DND-41 (cell line): ENCODE measurements at regions not wholly inside any gene's neighbourhood (a gene's known extent, or its start where the extent isn't known, plus 50 kb on each side); places are given as distances from the start of the nearest gene placed in this dataset.
"Not testable (repeated sequence)": the region's sequence is repeated elsewhere in the genome, so short reads cannot be mapped to it uniquely, and the experiment has no call there.

Experiments
- ATAC-seq: fragments of 200-7000 bp; cut with Tn5 transposase; 3 replicates; pipeline ENCODE4 v1.9.1; 2021; ENCODE audit warnings: low read depth; ENCODE audit not compliant: insufficient read depth
- DNase-seq: peaks from one replicate; pipeline ENCODE4 v3.0.0-alpha.2; 2020
- H2AFZ ChIP-seq: 2 replicates; pipeline ENCODE4 v1.6.0; 2012; ENCODE audit warnings: low read depth, low read length
- H3K27ac ChIP-seq: 2 replicates; pipeline ENCODE4 v1.5.1; 2012; ENCODE audit warnings: low read length, inconsistent platforms
- H3K27me3 ChIP-seq: fragments of 200-600 bp; sonication (generic); 2 replicates; pipeline ENCODE4 v1.6.0; 2012; ENCODE audit warnings: low read length, mild to moderate bottlenecking, inconsistent platforms; ENCODE audit not compliant: insufficient read depth, poor library complexity
- H3K36me3 ChIP-seq: 2 replicates; pipeline ENCODE4 v1.5.1; 2012; ENCODE audit warnings: low read length, inconsistent platforms; ENCODE audit not compliant: insufficient read depth
- H3K4me1 ChIP-seq: 2 replicates; pipeline ENCODE4 v1.5.1; 2012; ENCODE audit warnings: mild to moderate bottlenecking, low read length; ENCODE audit not compliant: insufficient read depth
- H3K4me2 ChIP-seq: 2 replicates; pipeline ENCODE4 v1.6.0; 2012; ENCODE audit warnings: mild to moderate bottlenecking, moderate library complexity, low read length, inconsistent platforms; ENCODE audit not compliant: insufficient read depth
- H3K4me3 ChIP-seq, 2 experiments: fragments of 200-600 bp in 1 of 2; shearing (Covaris generic) in 1 of 2; 2 replicates each; pipeline ENCODE4 v1.5.1; 2012 to 2016; ENCODE audit warnings: inconsistent platforms in 2 of 2, low read length in 2 of 2, mild to moderate bottlenecking in 2 of 2, low read depth in 1 of 2, moderate library complexity in 1 of 2
- H3K79me2 ChIP-seq: 2 replicates; pipeline ENCODE4 v1.6.0; 2012; ENCODE audit warnings: low read length, inconsistent platforms; ENCODE audit not compliant: insufficient read depth
- H3K9ac ChIP-seq: 2 replicates; pipeline ENCODE4 v1.6.0; 2012; ENCODE audit warnings: low read depth, mild to moderate bottlenecking, inconsistent platforms, low read length, moderate library complexity
- H3K9me3 ChIP-seq: 2 replicates; pipeline ENCODE4 v1.5.1; 2012; ENCODE audit warnings: low read length, moderate library complexity, mild to moderate bottlenecking, inconsistent platforms; ENCODE audit not compliant: insufficient read depth, severe bottlenecking
- H4K20me1 ChIP-seq: 2 replicates; pipeline ENCODE4 v1.6.0; 2012; ENCODE audit warnings: low read length; ENCODE audit not compliant: insufficient read depth
- EZH2 ChIP-seq: IDR thresholded peaks from 3 replicates; pipeline ENCODE4 v1.6.1; 2012; ENCODE audit warnings: borderline replicate concordance, low read depth, mild to moderate bottlenecking, moderate library complexity, low read length, inconsistent platforms; ENCODE audit not compliant: severe bottlenecking
- TF ChIP-seq, protein P1 (sequence below): IDR thresholded peaks from 2 replicates; pipeline ENCODE4 v1.5.1; 2012; ENCODE audit warnings: borderline replicate concordance, low read length, moderate library complexity, mild to moderate bottlenecking; ENCODE audit not compliant: poor library complexity, severe bottlenecking; ENCODE audit errors: extremely low read depth

DNA sequence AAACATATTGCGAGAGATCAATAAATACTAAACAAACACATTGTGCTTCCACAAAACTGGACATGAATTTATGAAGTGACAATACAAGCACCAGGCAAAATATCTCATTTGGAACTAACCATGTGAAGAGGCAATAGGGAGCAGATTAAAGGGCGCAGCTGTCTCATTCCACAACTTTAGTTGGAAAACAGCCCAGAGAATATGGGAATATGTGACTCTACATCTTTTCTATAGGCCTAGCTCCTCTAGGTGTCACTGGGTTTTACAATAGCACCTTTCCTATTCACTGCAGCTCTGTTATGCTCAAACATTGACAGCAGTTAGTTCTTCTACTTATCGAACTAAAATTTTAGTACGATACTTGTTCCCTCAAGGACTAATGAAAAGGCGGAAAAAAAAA is 866.3 kb upstream of the GBE1 start:
- Histone ChIP-seq H3K4me1 (no peaks in the 10 kb centered on the region), H3K36me3 (no peaks in the 10 kb centered on the region), H3K79me2 (no peaks in the 10 kb centered on the region), H3K9me3 (no peaks in the 10 kb centered on the region), H4K20me1 (no peaks in the 10 kb centered on the region), H3K9ac (no peak overlapping the region), H3K4me3 (no peak overlapping the region), H3K27ac (no peak overlapping the region), H3K4me2 (no peak overlapping the region), H2AFZ (no peak overlapping the region), H3K27me3 (no peaks in the 10 kb centered on the region)
- DNase-seq = no peak
- ATAC-seq = no peak
- TF ChIP-seq, protein P1, sequence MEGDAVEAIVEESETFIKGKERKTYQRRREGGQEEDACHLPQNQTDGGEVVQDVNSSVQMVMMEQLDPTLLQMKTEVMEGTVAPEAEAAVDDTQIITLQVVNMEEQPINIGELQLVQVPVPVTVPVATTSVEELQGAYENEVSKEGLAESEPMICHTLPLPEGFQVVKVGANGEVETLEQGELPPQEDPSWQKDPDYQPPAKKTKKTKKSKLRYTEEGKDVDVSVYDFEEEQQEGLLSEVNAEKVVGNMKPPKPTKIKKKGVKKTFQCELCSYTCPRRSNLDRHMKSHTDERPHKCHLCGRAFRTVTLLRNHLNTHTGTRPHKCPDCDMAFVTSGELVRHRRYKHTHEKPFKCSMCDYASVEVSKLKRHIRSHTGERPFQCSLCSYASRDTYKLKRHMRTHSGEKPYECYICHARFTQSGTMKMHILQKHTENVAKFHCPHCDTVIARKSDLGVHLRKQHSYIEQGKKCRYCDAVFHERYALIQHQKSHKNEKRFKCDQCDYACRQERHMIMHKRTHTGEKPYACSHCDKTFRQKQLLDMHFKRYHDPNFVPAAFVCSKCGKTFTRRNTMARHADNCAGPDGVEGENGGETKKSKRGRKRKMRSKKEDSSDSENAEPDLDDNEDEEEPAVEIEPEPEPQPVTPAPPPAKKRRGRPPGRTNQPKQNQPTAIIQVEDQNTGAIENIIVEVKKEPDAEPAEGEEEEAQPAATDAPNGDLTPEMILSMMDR = no peak
- TF ChIP-seq EZH2 = no peak

DNA sequence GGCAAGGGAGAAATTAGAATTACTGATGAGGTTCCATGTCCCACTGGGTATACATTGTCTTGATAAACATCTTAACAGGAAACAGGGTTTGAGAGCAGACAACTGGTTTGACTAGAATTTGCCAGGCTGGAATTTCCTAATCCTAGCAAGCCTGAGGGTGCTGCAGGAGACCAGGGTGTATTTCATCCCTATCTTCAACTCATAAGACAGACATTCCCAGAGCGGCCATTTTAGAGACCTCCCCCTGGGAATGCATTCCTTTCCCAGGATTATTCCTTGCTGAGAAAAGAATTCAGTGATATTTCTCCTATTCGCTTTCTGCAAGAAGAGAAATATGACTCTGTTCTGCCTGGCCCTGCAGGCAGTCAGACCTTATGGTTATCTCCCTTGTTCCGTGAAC is 859.3 kb upstream of the GBE1 start:
- not testable (repeated sequence) for H3K27me3 ChIP-seq, H2AFZ ChIP-seq, H3K9me3 ChIP-seq, H3K4me1 ChIP-seq, ATAC-seq, H3K79me2 ChIP-seq, H3K27ac ChIP-seq, H4K20me1 ChIP-seq, DNase-seq, H3K4me2 ChIP-seq, H3K4me3 ChIP-seq, H3K36me3 ChIP-seq, H3K9ac ChIP-seq

DNA sequence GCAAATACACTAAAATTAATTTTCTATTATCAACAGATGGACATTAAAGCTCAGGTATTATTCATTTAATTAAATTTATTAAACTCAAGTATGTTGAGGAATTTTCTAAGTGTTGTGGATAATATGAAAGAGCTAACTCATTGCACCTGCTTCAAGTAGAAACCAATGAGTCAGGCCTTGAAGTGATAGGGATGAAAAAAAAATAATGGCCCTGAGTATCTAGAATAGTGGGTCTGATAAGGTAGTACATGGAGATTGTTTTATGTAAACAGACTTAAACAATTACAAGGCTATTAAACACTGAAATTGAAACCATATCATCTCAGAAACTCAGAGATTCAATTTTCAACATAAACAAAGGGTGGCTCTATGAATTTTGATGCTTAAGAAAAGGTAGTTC is 857.1 kb upstream of the GBE1 start:
- Histone ChIP-seq H3K27ac (no peak overlapping the region), H3K79me2 (no peaks in the 10 kb centered on the region), H3K36me3 (no peaks in the 10 kb centered on the region), H3K4me1 (no peaks in the 10 kb centered on the region), H3K4me3 (no peak overlapping the region), H3K9me3 (peaks cover 6% of the 10 kb centered on the region), H3K4me2 (no peak overlapping the region), H4K20me1 (no peaks in the 10 kb centered on the region), H2AFZ (no peak overlapping the region), H3K9ac (no peak overlapping the region), H3K27me3 (no peaks in the 10 kb centered on the region)
- TF ChIP-seq, protein P1 = no peak
- no peak for TF ChIP-seq EZH2
- DNase-seq (no peak), ATAC-seq (no peak)

DNA sequence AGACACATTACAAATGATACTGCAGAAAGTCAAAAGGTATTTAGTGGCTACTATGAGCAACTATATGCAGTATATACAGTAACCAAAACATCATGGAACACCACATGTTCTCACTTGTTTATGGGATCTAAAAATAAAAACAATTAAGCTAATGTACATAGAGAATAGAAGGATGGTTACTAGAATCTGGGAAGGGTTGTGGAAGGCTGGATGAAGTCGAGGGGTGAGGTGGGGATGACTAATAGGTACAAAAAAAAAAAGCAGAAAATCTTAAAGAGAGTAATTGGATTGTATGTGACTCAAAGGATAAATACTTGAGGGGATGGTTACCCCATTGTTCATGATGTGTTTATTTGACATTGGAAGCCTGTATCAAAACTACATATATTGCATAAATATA is 848.8 kb upstream of the GBE1 start:
- no peak for DNase-seq
- ATAC-seq = no peak
- TF ChIP-seq, protein P1 = no peak
- TF ChIP-seq EZH2 = no peak

More for the DNA sequence above, 848.8 kb upstream of the GBE1 start:
- H3K79me2 ChIP-seq = no peaks in the 10 kb centered on the region
- no peak overlapping the region for H3K9ac ChIP-seq
- H3K27me3 ChIP-seq = no peaks in the 10 kb centered on the region
- no peaks in the 10 kb centered on the region for H3K4me1 ChIP-seq
- no peak overlapping the region for H3K4me2 ChIP-seq
- H3K36me3 ChIP-seq = no peaks in the 10 kb centered on the region
- H4K20me1 ChIP-seq = no peaks in the 10 kb centered on the region
- H3K9me3 ChIP-seq = no peaks in the 10 kb centered on the region
- no peak overlapping the region for H2AFZ ChIP-seq
- H3K27ac ChIP-seq = no peak overlapping the region
- H3K4me3 ChIP-seq = no peak overlapping the region
